ENCODE measurements at regions not wholly inside any gene's neighbourhood (a gene's known extent, or its start where the extent isn't known, plus 50 kb on each side); places are given as distances from the start of the nearest gene placed in this dataset.
A peak's percentile ranks its signal among the peaks of the same experiment; 100 is the strongest.

GRCh38 chr17:77679589-77679988 lies 278.9 kb upstream of the TNRC6C start:
- Histone ChIP-seq H3K23me2 (ENCODE audit: low read depth, low read length) (no peaks in the 10 kb centered on the region), H3K14ac (ENCODE audit: insufficient read length) (no peak overlapping the region), H4K91ac (replicated peaks; ENCODE audit: insufficient read length, low read length) (no peak overlapping the region), H2BK20ac (ENCODE audit: low read length) (no peak overlapping the region), H2BK120ac (replicated peaks; ENCODE audit: low read depth, low read length) (no peak overlapping the region), H3K4me1 (replicated peaks in 1 of 4; ENCODE audit: control insufficient read depth in 3 of 4, insufficient read depth in 4 of 4, low read length in 3 of 4) (peaks cover 0 to 2% (median 0%) of the 10 kb centered on the region in 4 experiments; a peak in 2 of 7 replicates), H3K9ac (replicated peaks in 1 of 4; ENCODE audit: extremely low read depth in 1 of 4, low read depth in 3 of 4, low read length in 3 of 4) (no peak overlapping the region), H4K8ac (ENCODE audit: extremely low read depth, insufficient read depth, low read length) (no peak overlapping the region), H2BK12ac (ENCODE audit: low read depth, low read length) (no peak overlapping the region), H3K4ac (replicated peaks; ENCODE audit: insufficient read length, low read depth, low read length) (no peak overlapping the region), H4K5ac (ENCODE audit: insufficient read length, low read depth, low read length) (no peak overlapping the region), H4K20me1 (replicated peaks in 1 of 2; ENCODE audit: control insufficient read depth in 1 of 2, insufficient read depth in 2 of 2, low read length in 2 of 2) (no peaks in the 10 kb centered on the region), H2AFZ (ENCODE audit: low read length) (no peak overlapping the region), H3K56ac (replicated peaks; ENCODE audit: insufficient read length, low read depth, low read length) (no peak overlapping the region), H3K27ac (ENCODE audit: low read depth, low read length) (no peak overlapping the region), H3K18ac (ENCODE audit: extremely low read depth, low read length) (no peak overlapping the region), H3K27me3 (replicated peaks in 1 of 4; ENCODE audit: control insufficient read depth in 3 of 4, extremely low read depth in 1 of 4, insufficient read depth in 3 of 4, low read length in 3 of 4) (no peaks in the 10 kb centered on the region; a peak in 1 of 7 replicates), H3K79me1 (ENCODE audit: low read depth, low read length) (no peaks in the 10 kb centered on the region), H2BK15ac (ENCODE audit: low read length) (no peak overlapping the region), H3K4me3 (ENCODE audit: extremely low read depth in 1 of 4, insufficient read depth in 2 of 4, low read depth in 3 of 4, low read length in 4 of 4) (no peak overlapping the region), H3K4me2 (ENCODE audit: insufficient read depth in 1 of 2, low read depth in 2 of 2, low read length in 2 of 2) (no peak overlapping the region), H2AK5ac (ENCODE audit: low read depth, low read length) (no peak overlapping the region), H3K36me3 (ENCODE audit: control insufficient read depth in 2 of 4, insufficient read depth in 4 of 4, low read length in 3 of 4) (no peaks in the 10 kb centered on the region), H3K9me3 (ENCODE audit: insufficient read depth in 2 of 2, low read depth in 1 of 2, low read length in 1 of 2) (no peaks in the 10 kb centered on the region), H3K79me2 (ENCODE audit: control insufficient read depth in 1 of 2, insufficient read depth in 2 of 2, low read length in 2 of 2) (no peaks in the 10 kb centered on the region), H2BK5ac (ENCODE audit: low read depth, low read length) (0 out of 2 replicates have a peak overlapping the region, but pooled peaks have one; percentile 8), H3K23ac (ENCODE audit: insufficient read length) (no peak overlapping the region)
- ChIA-PET POLR2A (ENCODE audit: partially characterized antibody) (interaction anchor here (0.6 kb wide), 1 partner anchor 83 kb away, joined by 3 read pairs; no protein-coding TSS in a partner anchor), CTCF (ENCODE audit: partially characterized antibody) (no interaction called here)
- WGBS, 2 experiments (ENCODE audit: extremely low coverage in 1 of 2, insufficient coverage in 1 of 2, insufficient read length in 1 of 2, insufficient replicate concordance in 2 of 2, low coverage in 1 of 2, low lambda C conversion rate in 2 of 2, missing lambda C conversion rate in 1 of 2): 92% methylated on average over 9 of the region's 9 CpGs; no CpG with 5 or more reads in 1 of the 2 experiments
- DNase-seq (ENCODE audit: low read depth in 1 of 2, low spot score in 2 of 2) (no peak), FAIRE-seq (no peak)
- TF ChIP-seq NRF1 (IDR thresholded peaks at IDR 0.05; ENCODE audit: low read depth, low read length): no peak
- no peak for TF ChIP-seq SP1 (IDR thresholded peaks at IDR 0.05; ENCODE audit: low read depth, low read length)
- no peak for TF ChIP-seq ASH2L (IDR thresholded peaks at IDR 0.05; ENCODE audit: low read length)
- no peak for TF ChIP-seq MAFK (IDR thresholded peaks at IDR 0.05; ENCODE audit: low read depth, low read length)
- no peak for TF ChIP-seq KDM4A (IDR thresholded peaks at IDR 0.05; ENCODE audit: low read depth, low read length, severe bottlenecking)
- no peak for TF ChIP-seq POU5F1 (IDR thresholded peaks at IDR 0.05; ENCODE audit: low read depth, low read length)
- TF ChIP-seq MAX (IDR thresholded peaks at IDR 0.05): no peak
- no peak for TF ChIP-seq SP4 (IDR thresholded peaks at IDR 0.05; ENCODE audit: low read length)
- no peak for TF ChIP-seq TAF7 (optimal IDR thresholded peaks at IDR 0.05; ENCODE audit: borderline replicate concordance, low read depth, low read length)
- no peak for TF ChIP-seq CEBPB (IDR thresholded peaks at IDR 0.05; ENCODE audit: low read depth, low read length)
- no peak for TF ChIP-seq KDM1A (IDR thresholded peaks at IDR 0.05; ENCODE audit: borderline replicate concordance, low read length)
- no peak for TF ChIP-seq POLR2A (IDR thresholded peaks at IDR 0.05; ENCODE audit: control extremely low read depth in 1 of 2, low read depth in 2 of 2, low read length in 2 of 2)
- TF ChIP-seq RAD21 (IDR thresholded peaks at IDR 0.05 in 1 of 2, conservative IDR thresholded peaks at IDR 0.05 in 1 of 2; ENCODE audit: low read depth in 2 of 2, low read length in 2 of 2): no peak
- no peak for TF ChIP-seq SUZ12 (IDR thresholded peaks at IDR 0.05; ENCODE audit: low read length)
- no peak for TF ChIP-seq BCL11A (IDR thresholded peaks at IDR 0.05; ENCODE audit: low read depth in 2 of 2, low read length in 2 of 2)
- no peak for TF ChIP-seq CHD2 (IDR thresholded peaks at IDR 0.05; ENCODE audit: low read length)
